HepG2 (cell line): ENCODE measurements at regions not wholly inside any gene's neighbourhood (a gene's known extent, or its start where the extent isn't known, plus 50 kb on each side); places are given as distances from the start of the nearest gene placed in this dataset.
"Not testable (repeated sequence)": the region's sequence is repeated elsewhere in the genome, so short reads cannot be mapped to it uniquely, and the experiment has no call there.

Source experiments
- ATAC-seq: fragments of 200-7000 bp; cut with Tn5 transposase; 3 replicates; pipeline ENCODE4 v1.9.1; 2020; ENCODE audit warnings: mild to moderate bottlenecking, moderate library complexity
- BruUV-seq: library from RNA; stranded (reverse); fragments of 400-500 nt; replicated peaks from 2 replicates; lab custom pipeline; 2021; lab: Mats Ljungman, UMichigan
- CTCF ChIA-PET: fragments of 300-600 bp; formaldehyde crosslinking; extraction: SDS; loops from one replicate; lab custom pipeline; 2021; ENCODE audit warnings: low total read pairs, inconsistent platforms, low intra/inter-chr PET ratio; lab: Yijun Ruan, JAX
- POLR2A ChIA-PET: fragments of 350-600 bp; sonication (Branson Sonifier 250); formaldehyde crosslinking; loops from one replicate; lab custom pipeline; 2020; ENCODE audit warnings: antibody characterized with exemption, inconsistent platforms; lab: Yijun Ruan, JAX
- DNase-seq: peaks from one replicate; pipeline ENCODE4 v3.0.0-alpha.2; 2015; ENCODE audit warnings: low spot score
- FAIRE-seq: peaks from 3 replicates; lab custom pipeline; 2011; peaks lifted over from hg19 to GRCh38; lab: Jason Lieb, UNC
- H2AFZ ChIP-seq: one replicate; pipeline ENCODE4 v1.6.1; 2011; ENCODE audit warnings: low read length, inconsistent platforms
- H3K27ac ChIP-seq: fragments of 300-600 bp; 3 replicates; pipeline ENCODE4 v1.8.0; 2011; ENCODE audit warnings: mixed run types, mild to moderate bottlenecking, mixed read lengths, low read length, inconsistent platforms; ENCODE audit not compliant: insufficient read depth; ENCODE audit errors: extremely low read length
- H3K27me3 ChIP-seq, 2 experiments: fragments of 200-600 bp in 1 of 2; 2 replicates in 1 of 2; 3 replicates in 1 of 2; pipeline versions ENCODE4 v1.6.0 to v1.8.0; 2011; ENCODE audit warnings: low read length in 2 of 2, mild to moderate bottlenecking in 2 of 2, moderate library complexity in 2 of 2, inconsistent platforms in 1 of 2; ENCODE audit not compliant: insufficient read depth in 2 of 2, control insufficient read depth in 1 of 2
- H3K36me3 ChIP-seq, 2 experiments: fragments of 200-600 bp in 1 of 2; replicated peaks in 1 of 2; 2 replicates in 1 of 2; 3 replicates in 1 of 2; pipeline versions ENCODE4 v1.5.1 to v1.8.0; 2011; ENCODE audit warnings: low read length in 2 of 2, inconsistent platforms in 1 of 2; ENCODE audit not compliant: insufficient read depth in 2 of 2, control insufficient read depth in 1 of 2
- H3K4me1 ChIP-seq: 2 replicates; pipeline ENCODE4 v1.5.1; 2012; ENCODE audit warnings: low read length, inconsistent platforms; ENCODE audit not compliant: insufficient read depth
- H3K4me2 ChIP-seq: 2 replicates; pipeline ENCODE4 v1.6.0; 2011; ENCODE audit warnings: low read depth, low read length, inconsistent platforms
- H3K4me3 ChIP-seq, 3 experiments: fragments of 200-600 bp in 1 of 3; sonication (generic), shearing (Covaris generic) in 1 of 3; replicated peaks in 1 of 3; 2 replicates each; pipeline ENCODE4 v1.5.1; 2011 to 2016; ENCODE audit warnings: low read length in 3 of 3, inconsistent platforms in 2 of 3, low read depth in 2 of 3, mild to moderate bottlenecking in 2 of 3, control low read depth in 1 of 3, mixed read lengths in 1 of 3; ENCODE audit not compliant: insufficient read depth in 1 of 3
- H3K79me2 ChIP-seq: one replicate; pipeline ENCODE4 v1.6.1; 2011; ENCODE audit warnings: low read length, inconsistent platforms; ENCODE audit not compliant: insufficient read depth
- H3K9ac ChIP-seq: 2 replicates; pipeline ENCODE4 v1.6.0; 2011; ENCODE audit warnings: mild to moderate bottlenecking, low read depth, low read length, inconsistent platforms; ENCODE audit not compliant: insufficient read depth
- H3K9me3 ChIP-seq: 2 replicates; pipeline ENCODE4 v1.5.1; 2012; ENCODE audit warnings: mild to moderate bottlenecking, low read length
- H4K20me1 ChIP-seq: 2 replicates; pipeline ENCODE4 v1.6.0; 2011; ENCODE audit warnings: inconsistent platforms, mild to moderate bottlenecking, low read length, moderate library complexity; ENCODE audit not compliant: insufficient read depth
- MEF2D ChIP-seq: sonication (generic); formaldehyde crosslinking; IDR thresholded peaks from 2 replicates; pipeline ENCODE4 v1.5.1; 2020; ENCODE audit warnings: mild to moderate bottlenecking, missing genetic modification reagents
- ZNF274 ChIP-seq: sonication (generic); formaldehyde crosslinking; IDR thresholded peaks from 2 replicates; pipeline ENCODE4 v1.5.1; 2020; ENCODE audit warnings: mild to moderate bottlenecking, missing genetic modification reagents
- ZNF740 ChIP-seq: sonication (generic); formaldehyde crosslinking; IDR thresholded peaks from 2 replicates; pipeline ENCODE4 v1.4.0; 2020; ENCODE audit warnings: missing genetic modification reagents
- ZNF782 ChIP-seq: sonication (generic); formaldehyde crosslinking; IDR thresholded peaks from 2 replicates; pipeline ENCODE4 v1.4.0; 2020; ENCODE audit warnings: missing genetic modification reagents, mild to moderate bottlenecking, borderline replicate concordance
- ZNF788 ChIP-seq: sonication (generic); formaldehyde crosslinking; IDR thresholded peaks from 2 replicates; pipeline ENCODE4 v1.5.0; 2020; ENCODE audit warnings: mild to moderate bottlenecking, missing genetic modification reagents, borderline replicate concordance
- WGBS: methylation state at CpG from one replicate; pipeline ENCODE4 v1.1.6; 2017; ENCODE audit warnings: low lambda C conversion rate; 5-methylcytosine and 5-hydroxymethylcytosine counted together
- in situ Hi-C: cut with HindIII; loops from 2 replicates; pipeline ENCODE4 v1.10.0; 2017; ENCODE audit warnings: low pct_unique_long_range_greater_than_20kb; ENCODE audit not compliant: extremely low pct_ligation_motif_present
- intact Hi-C: fragments of 100-400 bp; cut with micrococcal nuclease; formaldehyde crosslinking; loops from one replicate; pipeline ENCODE4 v1.10.0; 2022; ENCODE audit not compliant: unreplicated experiment

- intact Hi-C loops, H3K9me3 ChIP-seq, POLR2A ChIA-PET, DNase-seq, in situ Hi-C loops, H4K20me1 ChIP-seq, H3K9ac ChIP-seq, BruUV-seq, ATAC-seq, H3K36me3 ChIP-seq, H2AFZ ChIP-seq, H3K27me3 ChIP-seq, CTCF ChIA-PET, H3K79me2 ChIP-seq, H3K4me2 ChIP-seq, H3K4me1 ChIP-seq, FAIRE-seq, H3K4me3 ChIP-seq, H3K27ac ChIP-seq: not testable (repeated sequence)
- WGBS, result 48% methylated on average over 5 of the region's 7 CpGs
These were observed 145.7 kb downstream of the PSAT1 start for GRCh38 chr9:78442577-78442976.

DNA sequence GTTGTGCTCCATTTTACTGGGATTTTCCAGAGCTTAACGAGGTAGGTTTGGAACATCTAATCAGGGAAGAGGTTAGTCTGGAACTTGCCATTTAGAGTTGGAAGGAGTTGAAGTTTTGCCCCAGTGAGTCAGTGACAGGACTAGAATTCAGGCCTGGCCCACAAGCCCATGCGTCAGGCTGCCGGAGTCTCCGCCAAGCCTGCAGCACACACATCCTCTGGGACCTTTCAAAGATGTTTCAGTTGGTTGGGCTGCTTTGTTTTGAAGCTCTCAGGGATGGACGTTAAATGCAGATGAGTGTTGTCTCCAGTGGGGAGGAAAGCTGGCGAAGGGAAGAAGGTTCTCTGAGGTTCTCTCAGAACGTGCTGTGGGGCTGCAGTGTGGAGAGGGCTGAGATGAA lies 147.0 kb downstream of the PSAT1 start:
- H3K36me3 ChIP-seq, result no peaks in the 10 kb centered on the region
- no peak overlapping the region for H2AFZ ChIP-seq
- in situ Hi-C loops (no loop called here), intact Hi-C loops (no loop called here)
- ATAC-seq (no peak), FAIRE-seq (no peak), DNase-seq (no peak)
- no peak overlapping the region for H3K4me3 ChIP-seq
- H3K4me2 ChIP-seq, result no peak overlapping the region
- no peaks in the 10 kb centered on the region for H3K27me3 ChIP-seq
- H3K9ac ChIP-seq, result no peak overlapping the region
- WGBS, result 49% methylated on average over 6 of the region's 7 CpGs
- no peaks in the 10 kb centered on the region for H3K9me3 ChIP-seq
- H4K20me1 ChIP-seq, result no peaks in the 10 kb centered on the region
- H3K27ac ChIP-seq, result no peak overlapping the region
- ChIA-PET POLR2A (no interaction called here), CTCF (no interaction called here)
- no peaks in the 10 kb centered on the region for H3K79me2 ChIP-seq
- no peak for TF ChIP-seq ZNF274 (CRISPR knock-in tag)
- no peak for TF ChIP-seq MEF2D (CRISPR knock-in tag)
- no peak for TF ChIP-seq ZNF788 (CRISPR knock-in tag)
- no peak for TF ChIP-seq ZNF740 (CRISPR knock-in tag)
- TF ChIP-seq ZNF782 (CRISPR knock-in tag), result no peak
- H3K4me1 ChIP-seq, result no peaks in the 10 kb centered on the region
- BruUV-seq, result no TSS peak
